Nephron progenitor cell (in vitro differentiated cells): ENCODE measurements at regions not wholly inside any gene's neighbourhood (a gene's known extent, or its start where the extent isn't known, plus 50 kb on each side); places are given as distances from the start of the nearest gene placed in this dataset.
A peak's percentile ranks its signal among the peaks of the same experiment; 100 is the strongest.

Experiments
- DNase-seq: peaks from one replicate; pipeline ENCODE4 v3.0.0; 2021
- H3K27ac Mint-ChIP-seq: 2 replicates; pipeline ENCODE4 v1.8.0; 2021; ENCODE audit warnings: mild to moderate bottlenecking, moderate library complexity, mixed read lengths
- H3K27me3 Mint-ChIP-seq: 2 replicates; pipeline ENCODE4 v1.8.0; 2021; ENCODE audit warnings: mild to moderate bottlenecking, low read depth, mixed read lengths; ENCODE audit not compliant: poor library complexity
- H3K36me3 Mint-ChIP-seq: 2 replicates; pipeline ENCODE4 v1.8.0; 2021; ENCODE audit warnings: low read depth, mixed read lengths
- H3K4me1 Mint-ChIP-seq: 2 replicates; pipeline ENCODE4 v1.8.0; 2021; ENCODE audit warnings: mixed read lengths
- H3K4me3 Mint-ChIP-seq: 2 replicates; pipeline ENCODE4 v1.8.0; 2021; ENCODE audit warnings: mild to moderate bottlenecking, moderate library complexity, mixed read lengths
- H3K9me3 Mint-ChIP-seq: 2 replicates; pipeline ENCODE4 v1.8.0; 2021; ENCODE audit warnings: mild to moderate bottlenecking, moderate library complexity, mixed read lengths
- CTCF ChIP-seq: fragments of 200-600 bp; sonication (generic); IDR thresholded peaks from 2 replicates; pipeline ENCODE4 v1.5.0; 2021; ENCODE audit warnings: antibody characterized with exemption

GRCh38 chr6:111979633-111980032, 74.3 kb upstream of the CCN6 start:
- H3K4me3 Mint-ChIP-seq, result no peak overlapping the region
- H3K36me3 Mint-ChIP-seq, result no peaks in the 10 kb centered on the region
- H3K27me3 Mint-ChIP-seq, result peaks cover 12% of the 10 kb centered on the region
- DNase-seq, result no peak
- peaks cover 33% of the 10 kb centered on the region for H3K4me1 Mint-ChIP-seq
- H3K27ac Mint-ChIP-seq, result no peak overlapping the region
- no peak for TF ChIP-seq CTCF
- H3K9me3 Mint-ChIP-seq, result peaks cover 4% of the 10 kb centered on the region

GRCh38 chr6:111980143-111980542, 73.8 kb upstream of the CCN6 start:
- H3K4me1 Mint-ChIP-seq, result peaks cover 33% of the 10 kb centered on the region
- no peak for TF ChIP-seq CTCF
- H3K36me3 Mint-ChIP-seq, result no peaks in the 10 kb centered on the region
- H3K9me3 Mint-ChIP-seq, result peaks cover 4% of the 10 kb centered on the region
- DNase-seq, result no peak
- H3K27ac Mint-ChIP-seq, result no peak overlapping the region
- H3K27me3 Mint-ChIP-seq, result peaks cover 12% of the 10 kb centered on the region
- H3K4me3 Mint-ChIP-seq, result no peak overlapping the region

GRCh38 chr6:111980971-111981840, 72.7 kb upstream of the CCN6 start:
- peak overlapping the region; percentile 37 for H3K27ac Mint-ChIP-seq
- no peak for TF ChIP-seq CTCF
- peaks cover 12% of the 10 kb centered on the region for H3K27me3 Mint-ChIP-seq
- no peak overlapping the region for H3K4me3 Mint-ChIP-seq
- H3K36me3 Mint-ChIP-seq, result no peaks in the 10 kb centered on the region
- no peak for DNase-seq
- H3K4me1 Mint-ChIP-seq, result peaks cover 29% of the 10 kb centered on the region
- peaks cover 4% of the 10 kb centered on the region for H3K9me3 Mint-ChIP-seq

- H3K4me3 Mint-ChIP-seq, result no peak overlapping the region
- H3K9me3 Mint-ChIP-seq, result peaks cover 4% of the 10 kb centered on the region
- DNase-seq, result no peak
- H3K27ac Mint-ChIP-seq, result no peak overlapping the region
- peaks cover 29% of the 10 kb centered on the region for H3K4me1 Mint-ChIP-seq
- no peak for TF ChIP-seq CTCF
- H3K27me3 Mint-ChIP-seq, result peaks cover 12% of the 10 kb centered on the region
- H3K36me3 Mint-ChIP-seq, result peaks cover 4% of the 10 kb centered on the region
Measured at GRCh38 chr6:111982681-111983080, 71.2 kb upstream of the CCN6 start.

- no peak for TF ChIP-seq CTCF
- DNase-seq, result no peak
- Mint-ChIP-seq H3K9me3 (peaks cover 9% of the 10 kb centered on the region), H3K27ac (no peak overlapping the region), H3K4me3 (no peak overlapping the region), H3K27me3 (peaks cover 12% of the 10 kb centered on the region), H3K36me3 (peaks cover 4% of the 10 kb centered on the region), H3K4me1 (peaks cover 28% of the 10 kb centered on the region)
Measured at GRCh38 chr6:111983193-111983592, 70.7 kb upstream of the CCN6 start.

GRCh38 chr6:111984081-111984480, 69.8 kb upstream of the CCN6 start:
- DNase-seq, result no peak

More at GRCh38 chr6:111984081-111984480, 69.8 kb upstream of the CCN6 start:
- no peak overlapping the region for H3K27ac Mint-ChIP-seq
- H3K9me3 Mint-ChIP-seq, result peaks cover 12% of the 10 kb centered on the region
- no peak overlapping the region for H3K4me3 Mint-ChIP-seq
- H3K4me1 Mint-ChIP-seq, result peaks cover 24% of the 10 kb centered on the region
- no peak for TF ChIP-seq CTCF
- peaks cover 4% of the 10 kb centered on the region for H3K36me3 Mint-ChIP-seq
- peaks cover 9% of the 10 kb centered on the region for H3K27me3 Mint-ChIP-seq
